22Rv1 (cell line): ENCODE measurements at regions not wholly inside any gene's neighbourhood (a gene's known extent, or its start where the extent isn't known, plus 50 kb on each side); places are given as distances from the start of the nearest gene placed in this dataset.

Experiments
- ZFX ChIP-seq: fragments of 450-650 bp; IDR thresholded peaks from 2 replicates; pipeline ENCODE4 v1.6.1; 2017; ENCODE audit warnings: antibody characterized with exemption, borderline replicate concordance
- TF ChIP-seq, protein P1 (sequence below): fragments of 450-650 bp; IDR thresholded peaks from 2 replicates; pipeline ENCODE4 v1.5.1; 2017; ENCODE audit warnings: mild to moderate bottlenecking

DNA sequence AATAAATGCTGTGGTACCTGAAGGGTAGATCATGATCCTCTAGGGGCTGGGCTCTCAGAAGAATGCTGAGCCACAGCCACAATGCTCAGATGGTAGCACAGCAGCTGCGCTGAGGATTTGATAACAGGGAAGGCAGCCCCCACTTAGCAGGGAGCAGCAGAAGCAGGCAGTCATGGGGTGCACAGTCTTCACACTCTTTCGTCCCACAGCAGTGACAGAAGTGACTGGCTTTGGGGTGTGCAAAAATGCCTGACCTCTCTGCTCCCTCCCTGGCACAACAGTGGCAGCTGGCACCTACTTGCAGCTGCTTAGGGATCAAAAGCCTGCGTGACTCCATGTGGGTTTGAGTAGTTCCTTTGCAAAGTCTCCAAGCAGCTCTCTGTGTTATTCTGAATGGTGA is 1349.8 kb upstream of the RAG2 start:
- TF ChIP-seq, protein P1, sequence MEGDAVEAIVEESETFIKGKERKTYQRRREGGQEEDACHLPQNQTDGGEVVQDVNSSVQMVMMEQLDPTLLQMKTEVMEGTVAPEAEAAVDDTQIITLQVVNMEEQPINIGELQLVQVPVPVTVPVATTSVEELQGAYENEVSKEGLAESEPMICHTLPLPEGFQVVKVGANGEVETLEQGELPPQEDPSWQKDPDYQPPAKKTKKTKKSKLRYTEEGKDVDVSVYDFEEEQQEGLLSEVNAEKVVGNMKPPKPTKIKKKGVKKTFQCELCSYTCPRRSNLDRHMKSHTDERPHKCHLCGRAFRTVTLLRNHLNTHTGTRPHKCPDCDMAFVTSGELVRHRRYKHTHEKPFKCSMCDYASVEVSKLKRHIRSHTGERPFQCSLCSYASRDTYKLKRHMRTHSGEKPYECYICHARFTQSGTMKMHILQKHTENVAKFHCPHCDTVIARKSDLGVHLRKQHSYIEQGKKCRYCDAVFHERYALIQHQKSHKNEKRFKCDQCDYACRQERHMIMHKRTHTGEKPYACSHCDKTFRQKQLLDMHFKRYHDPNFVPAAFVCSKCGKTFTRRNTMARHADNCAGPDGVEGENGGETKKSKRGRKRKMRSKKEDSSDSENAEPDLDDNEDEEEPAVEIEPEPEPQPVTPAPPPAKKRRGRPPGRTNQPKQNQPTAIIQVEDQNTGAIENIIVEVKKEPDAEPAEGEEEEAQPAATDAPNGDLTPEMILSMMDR, result no peak
- no peak for TF ChIP-seq ZFX
